ENCODE measurements at regions not wholly inside any gene's neighbourhood (a gene's known extent, or its start where the extent isn't known, plus 50 kb on each side); places are given as distances from the start of the nearest gene placed in this dataset.
"Not testable (repeated sequence)": the region's sequence is repeated elsewhere in the genome, so short reads cannot be mapped to it uniquely, and the experiment has no call there.

DNA sequence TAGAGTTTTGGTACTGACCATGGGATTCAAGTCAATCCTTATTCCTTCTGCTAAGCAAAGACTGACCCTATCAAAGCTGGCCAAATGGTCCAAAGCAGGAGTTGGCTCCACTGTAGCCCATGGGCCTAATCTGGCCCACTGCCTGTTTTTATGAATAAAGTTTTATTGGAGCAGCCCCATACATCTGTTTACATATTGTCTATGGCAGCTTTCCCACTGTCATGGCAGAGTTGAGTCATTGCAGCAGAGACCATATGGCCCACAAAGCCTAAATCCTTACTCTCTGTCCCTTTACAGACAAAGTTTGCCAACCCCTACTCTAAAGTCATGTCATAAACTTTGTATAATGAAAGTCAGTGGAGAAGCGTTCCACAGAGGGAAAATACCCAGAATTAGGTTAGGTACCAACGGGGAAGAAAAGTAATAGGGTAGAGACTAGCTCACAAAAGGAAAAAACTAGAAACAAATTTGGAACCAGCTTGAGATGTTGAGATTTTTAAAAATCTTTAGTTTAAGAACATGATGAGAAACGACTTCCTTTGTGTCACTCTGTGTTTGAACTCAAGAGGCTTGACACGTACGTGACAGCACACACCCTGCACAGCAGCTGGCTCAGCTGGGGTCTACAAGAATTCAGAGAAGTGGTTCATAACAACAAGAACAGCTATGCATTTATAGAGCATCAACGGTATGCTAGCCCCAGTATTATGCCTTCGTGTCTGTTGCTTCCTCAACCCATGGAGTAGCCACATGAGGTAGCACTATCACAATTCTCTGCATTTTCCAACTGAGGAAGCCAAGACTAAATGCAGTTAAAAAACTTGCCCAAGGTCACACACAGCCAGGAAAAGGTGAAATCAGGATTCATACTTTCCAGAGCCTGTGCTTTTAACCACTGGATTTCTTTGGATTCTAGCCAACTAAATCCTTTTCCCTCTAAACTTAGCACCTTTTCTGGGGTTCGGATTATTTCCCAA, 198.9 kb upstream of the WWC1 start:
- no peak for DNase-seq

- no peak for DNase-seq
These were observed 198.1 kb upstream of the WWC1 start for GRCh38 chr5:168093200-168093910.

DNA sequence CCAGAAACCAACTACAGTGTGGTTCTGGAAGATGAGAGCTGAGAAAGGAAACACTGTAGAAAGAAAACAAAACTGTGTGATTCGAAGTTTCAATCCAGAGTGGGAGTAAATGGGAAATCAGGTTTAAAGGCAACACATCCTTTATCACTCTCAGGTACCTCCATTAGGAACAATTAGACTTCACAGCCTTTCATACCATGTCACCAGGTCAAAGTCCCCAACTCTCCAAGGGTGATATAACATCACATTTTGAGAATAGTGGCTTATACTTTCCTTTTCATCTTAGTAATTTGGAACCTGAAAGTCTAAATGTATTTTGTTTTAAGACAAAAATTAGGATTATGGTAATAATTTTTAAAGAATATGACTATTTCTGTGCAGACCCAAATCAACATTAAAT, 194.9 kb upstream of the WWC1 start:
- no peak for DNase-seq

DNA sequence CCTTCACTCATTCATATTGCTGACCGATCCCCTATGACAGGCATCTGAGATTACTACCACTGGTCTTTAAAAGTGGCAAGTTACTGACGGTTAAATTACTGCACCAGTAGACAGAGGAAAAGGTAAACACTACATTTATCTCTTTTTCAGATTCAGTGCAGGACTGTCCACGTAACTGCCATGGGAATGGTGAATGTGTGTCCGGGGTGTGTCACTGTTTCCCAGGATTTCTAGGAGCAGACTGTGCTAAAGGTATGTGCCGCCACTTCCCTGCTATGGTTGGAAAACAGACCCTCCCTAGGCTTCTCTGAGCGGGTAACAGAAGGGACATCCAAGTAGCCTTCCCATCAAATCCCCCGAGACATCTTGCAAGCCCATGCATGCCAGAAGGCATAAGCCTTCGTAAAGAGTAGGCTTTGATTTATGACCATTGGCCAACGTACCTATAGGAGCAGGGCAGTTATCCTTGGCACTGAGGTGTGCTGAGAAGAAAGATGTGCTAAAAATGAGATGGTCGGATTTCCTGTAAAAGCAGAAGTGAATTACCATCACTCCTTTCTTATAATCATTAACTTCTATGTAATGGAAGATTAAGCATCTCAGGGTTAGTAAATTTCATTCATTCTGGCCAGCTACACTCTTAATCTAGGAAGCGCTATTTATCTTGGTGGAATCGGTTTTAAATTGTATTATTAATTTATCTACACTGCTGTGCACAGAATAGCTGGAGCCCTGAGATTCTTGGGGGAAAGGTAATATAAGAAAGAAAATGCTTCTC, 193.4 kb upstream of the WWC1 start:
- no peak for DNase-seq

GRCh38 chr5:168101352-168101751, 190.1 kb upstream of the WWC1 start:
- no peak for DNase-seq

DNA sequence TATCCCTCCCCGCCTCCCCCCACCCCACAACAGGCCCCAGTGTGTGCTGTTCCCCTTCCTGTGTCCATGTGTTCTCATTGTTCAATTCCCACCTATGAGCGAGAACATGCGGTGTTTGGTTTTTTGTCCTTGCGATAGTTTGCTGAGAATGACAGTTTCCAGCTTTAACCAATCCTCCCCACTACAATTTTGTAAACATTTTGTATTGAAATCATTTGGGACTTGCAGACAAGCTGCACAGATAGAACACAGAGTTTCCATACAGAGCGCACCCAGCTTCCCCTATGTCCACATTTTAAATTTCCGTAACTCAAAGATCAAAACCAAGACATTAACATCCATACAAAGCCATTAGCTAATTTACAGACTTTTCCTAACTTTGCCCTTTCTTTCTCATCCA, 188.4 kb upstream of the WWC1 start:
- not testable (repeated sequence) for DNase-seq

DNA sequence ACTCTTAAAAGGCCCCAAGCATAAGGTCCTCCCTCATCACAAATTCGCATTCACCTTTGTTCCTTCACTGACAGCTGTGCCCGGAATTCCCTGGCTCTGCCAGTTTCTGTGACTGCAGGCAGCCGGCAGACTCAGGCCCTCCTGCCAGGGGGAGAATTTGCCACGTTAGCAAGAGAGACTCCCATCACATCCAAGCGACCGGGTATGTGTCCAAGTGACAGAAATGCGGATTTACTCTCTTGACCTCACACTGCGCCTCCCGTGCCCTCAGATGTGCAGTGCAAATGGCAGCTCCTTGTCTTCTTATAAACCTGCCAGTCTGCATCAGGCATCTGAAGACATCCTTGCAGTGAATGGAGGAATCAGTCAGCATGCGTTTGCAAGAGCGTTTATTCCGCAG, 187.1 kb upstream of the WWC1 start:
- DNase-seq: no peak

- DNase-seq: no peak
These were observed 186.5 kb upstream of the WWC1 start for GRCh38 chr5:168104811-168105481.

DNA sequence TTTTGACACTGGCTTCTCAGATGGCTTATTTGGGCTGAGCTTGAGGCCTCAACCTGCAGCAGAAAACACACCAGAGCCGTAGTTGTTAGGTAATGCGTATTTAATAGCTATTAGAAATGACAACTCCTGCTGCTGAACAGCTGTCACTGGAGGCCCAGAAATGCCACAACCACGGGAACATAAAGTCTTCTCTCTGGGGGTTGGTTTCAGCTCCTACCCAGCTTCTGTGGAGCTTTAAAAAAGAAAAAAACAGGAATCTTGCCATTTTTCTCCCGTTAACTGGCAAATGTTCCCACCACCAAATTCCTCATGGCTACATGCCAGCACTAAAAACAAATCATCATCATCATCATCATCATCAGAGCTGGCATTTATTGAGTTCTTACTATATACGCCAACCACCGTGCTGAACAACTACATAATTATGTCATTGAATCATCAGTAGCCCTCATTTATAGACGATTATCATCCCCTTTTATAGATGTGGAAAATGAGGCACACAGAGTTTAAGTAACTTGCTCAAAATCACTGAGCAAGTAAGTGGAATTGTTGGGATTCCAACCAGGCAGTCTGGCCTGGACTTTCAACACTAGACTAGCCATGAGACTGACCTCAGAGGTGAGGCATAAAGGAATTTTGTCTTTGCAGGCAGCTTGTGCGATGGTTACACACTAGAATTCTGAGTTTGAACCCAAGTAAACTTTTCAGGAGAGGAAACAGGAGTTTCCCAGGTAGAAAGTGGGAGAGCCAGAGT, 185.3 kb upstream of the WWC1 start:
- DNase-seq: no peak

- no peak for DNase-seq
These were observed 182.0 kb upstream of the WWC1 start for GRCh38 chr5:168109441-168109840.

DNA sequence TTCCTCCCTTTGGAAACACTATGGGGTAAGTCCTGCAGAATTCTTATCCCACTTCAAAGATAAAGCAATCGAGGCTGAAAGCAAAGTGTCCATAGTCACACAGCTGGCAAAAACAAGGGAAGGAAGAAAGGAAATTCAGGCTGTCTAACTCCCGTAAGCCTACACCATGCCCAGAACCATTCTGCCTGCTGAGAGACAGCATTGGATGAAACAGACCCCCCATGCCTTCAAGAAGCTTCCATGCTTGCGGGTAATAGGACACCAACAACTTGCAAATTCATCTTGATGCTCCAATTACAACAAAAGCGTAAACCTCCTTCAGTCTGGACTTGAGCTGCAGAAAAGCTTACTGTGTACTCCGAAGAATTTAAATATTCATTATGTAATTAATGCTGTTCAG, 181.1 kb upstream of the WWC1 start:
- no peak for DNase-seq

- DNase-seq: no peak
These were observed 180.3 kb upstream of the WWC1 start for GRCh38 chr5:168110870-168111832.

DNA sequence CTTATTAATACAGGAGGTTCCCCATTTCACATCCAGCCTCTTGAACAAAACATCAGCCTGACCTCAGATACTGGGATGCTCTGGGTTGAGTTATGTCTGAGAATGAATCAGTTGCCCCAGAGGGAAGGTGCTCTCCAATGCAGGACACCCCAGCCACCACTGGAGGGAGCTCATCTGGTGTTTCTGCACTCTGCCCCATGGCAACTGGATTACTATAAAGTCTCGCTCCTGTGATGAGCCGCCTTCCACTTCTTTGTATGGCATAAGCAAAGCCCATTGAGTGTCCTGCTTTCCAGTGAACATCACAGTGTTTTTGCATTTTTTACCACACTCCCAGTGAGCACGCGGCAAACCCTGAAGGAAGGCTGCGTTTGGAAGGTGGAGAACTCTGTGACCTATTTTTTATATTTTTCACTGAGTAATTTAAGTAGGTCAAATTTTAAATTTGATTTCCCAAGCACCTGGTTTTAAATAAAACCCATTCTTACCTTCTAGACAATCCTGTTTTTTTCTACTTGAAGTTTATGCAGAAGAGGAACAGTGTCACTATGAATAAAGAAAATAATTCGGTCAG, 176.9 kb upstream of the WWC1 start:
- no peak for DNase-seq

DNA sequence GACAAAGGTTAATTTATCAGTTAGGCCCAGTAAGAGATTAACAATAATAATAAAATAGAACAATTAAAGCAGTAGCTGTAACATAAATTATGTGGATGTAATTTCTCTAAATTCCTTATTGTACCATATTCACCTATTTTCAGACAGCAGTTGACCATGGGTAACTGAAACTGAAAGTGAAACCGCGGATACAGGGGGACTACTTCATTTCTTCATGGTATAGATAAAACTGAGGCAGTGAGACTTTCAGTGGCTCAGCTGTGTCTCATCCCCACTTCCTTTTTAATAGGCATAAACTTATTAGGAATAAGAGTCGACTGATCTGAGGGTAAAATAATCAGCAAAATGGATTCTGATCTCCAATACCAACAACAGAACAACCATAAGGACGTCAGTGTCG, 174.0 kb upstream of the WWC1 start:
- DNase-seq: no peak

GRCh38 chr5:168118042-168118668, 173.3 kb upstream of the WWC1 start:
- no peak for DNase-seq

- DNase-seq: no peak
These were observed 170.9 kb upstream of the WWC1 start for GRCh38 chr5:168120401-168121137.

GRCh38 chr5:168121138-168121494, 170.3 kb upstream of the WWC1 start:
- DNase-seq: no peak

DNA sequence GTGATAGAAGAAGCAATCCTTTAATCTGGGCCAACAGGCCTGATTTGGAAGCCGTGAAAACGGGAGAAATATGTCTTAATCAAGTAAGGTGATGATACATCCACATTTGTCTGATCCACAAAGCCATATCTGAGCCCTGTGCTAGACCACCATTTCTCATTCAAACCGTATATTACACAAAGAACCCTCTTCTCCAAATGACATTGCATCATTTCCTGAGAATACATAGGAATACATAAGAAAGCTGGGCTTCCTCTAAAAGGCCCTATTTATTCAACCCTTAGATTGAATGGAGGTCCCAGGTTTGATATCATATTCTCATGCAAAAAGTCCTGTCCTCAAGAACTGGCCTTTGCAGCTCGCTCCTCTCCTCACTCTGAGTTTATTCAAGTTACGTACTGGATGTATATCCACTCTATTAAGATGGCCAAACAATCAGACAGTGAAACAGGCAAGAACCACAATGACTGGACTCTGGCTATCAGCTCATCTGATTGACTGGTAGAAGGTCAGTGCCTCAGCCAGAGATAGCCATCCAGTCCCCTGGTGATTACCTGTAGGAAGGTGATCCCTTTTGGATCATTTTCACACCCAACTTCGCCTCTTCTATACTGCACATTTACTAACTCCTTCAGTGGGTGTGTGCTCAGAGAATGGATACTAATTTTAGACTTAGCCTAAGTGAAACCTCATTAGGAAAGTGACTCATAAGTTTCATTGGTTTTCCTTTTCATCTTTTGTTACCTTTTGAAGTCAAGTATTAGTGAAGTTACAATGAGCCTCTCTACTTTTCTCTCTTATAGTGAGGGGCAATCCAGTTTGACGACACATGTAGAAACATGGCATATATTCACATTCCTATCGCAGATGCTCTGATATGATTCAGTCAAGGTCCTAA, 167.6 kb upstream of the WWC1 start:
- no peak for DNase-seq

All from activated CD4-positive, alpha-beta T cell treated with anti-CD3 and anti-CD28 coated beads for 1 hour (primary cell).